PC-3 (cell line): ENCODE measurements at regions not wholly inside any gene's neighbourhood (a gene's known extent, or its start where the extent isn't known, plus 50 kb on each side); places are given as distances from the start of the nearest gene placed in this dataset.

Experiments used
- ATAC-seq: fragments of 200-7000 bp; cut with Tn5 transposase; 2 replicates; pipeline ENCODE4 v1.9.1; 2020; ENCODE audit warnings: mild to moderate bottlenecking, moderate library complexity
- BruUV-seq: library from RNA; stranded (reverse); fragments of 400-500 nt; replicated peaks from 2 replicates; lab custom pipeline; 2021; lab: Mats Ljungman, UMichigan
- CTCF ChIA-PET: fragments of 300-600 bp; sonication (Branson Sonifier 250); formaldehyde crosslinking; loops from one replicate; lab custom pipeline; 2022; ENCODE audit warnings: antibody characterized with exemption; lab: Charles Lee
- POLR2A ChIA-PET: fragments of 300-600 bp; sonication (Branson Sonifier 250); formaldehyde crosslinking; loops from one replicate; lab custom pipeline; 2022; ENCODE audit warnings: antibody characterized with exemption; ENCODE audit not compliant: unreplicated experiment; lab: Charles Lee
- DNase-seq: peaks from one replicate; pipeline ENCODE4 v3.0.0-alpha.2; 2015
- H2AFZ ChIP-seq: fragments of 300-600 bp; sonication (generic); 2 replicates; pipeline ENCODE4 v1.6.0; 2016; ENCODE audit warnings: antibody characterized with exemption, low read length
- H3F3A ChIP-seq: fragments of 300-600 bp; sonication (generic); one replicate; pipeline ENCODE4 v1.6.0; 2017; ENCODE audit warnings: antibody characterized with exemption, low read length, control low read depth, mild to moderate bottlenecking; ENCODE audit not compliant: unreplicated experiment
- H3K27ac ChIP-seq: fragments of 300-600 bp; sonication (generic); 2 replicates; pipeline ENCODE4 v1.5.1; 2016; ENCODE audit warnings: mild to moderate bottlenecking, low read length
- H3K27me3 ChIP-seq: fragments of 300-600 bp; sonication (generic); 2 replicates; pipeline ENCODE4 v1.6.1; 2016; ENCODE audit warnings: low read length, mixed read lengths
- H3K36me3 ChIP-seq: fragments of 300-600 bp; sonication (generic); 2 replicates; pipeline ENCODE4 v1.6.1; 2016; ENCODE audit warnings: low read depth, mixed run types, low read length, mixed read lengths
- H3K4me1 ChIP-seq: fragments of 300-600 bp; sonication (generic); 2 replicates; pipeline ENCODE4 v1.5.1; 2016; ENCODE audit warnings: low read length; ENCODE audit not compliant: insufficient read depth
- H3K4me2 ChIP-seq: fragments of 300-600 bp; sonication (generic); 2 replicates; pipeline ENCODE4 v1.6.0; 2016; ENCODE audit warnings: low read length
- H3K4me3 ChIP-seq: fragments of 300-600 bp; sonication (generic); 2 replicates; pipeline ENCODE4 v1.5.1; 2016; ENCODE audit warnings: mild to moderate bottlenecking, low read length, mixed read lengths
- H3K79me2 ChIP-seq: fragments of 300-600 bp; sonication (generic); 2 replicates; pipeline ENCODE4 v1.6.1; 2017; ENCODE audit warnings: low read length, mixed read lengths
- H3K9ac ChIP-seq: fragments of 300-600 bp; sonication (generic); 2 replicates; pipeline ENCODE4 v1.6.0; 2016; ENCODE audit warnings: mild to moderate bottlenecking, low read length
- H3K9me2 ChIP-seq: fragments of 300-600 bp; sonication (generic); replicated peaks from 2 replicates; pipeline ENCODE4 v1.6.1; 2016; ENCODE audit warnings: mixed run types, low read length, mixed read lengths
- H3K9me3 ChIP-seq: fragments of 300-600 bp; sonication (generic); 2 replicates; pipeline ENCODE4 v1.6.1; 2016; ENCODE audit warnings: low read length, mixed read lengths
- H4K20me1 ChIP-seq: fragments of 300-600 bp; sonication (generic); 2 replicates; pipeline ENCODE4 v1.6.1; 2016; ENCODE audit warnings: low read length, mixed read lengths
- EZH2 ChIP-seq: fragments of 300-600 bp; sonication (generic); IDR thresholded peaks from one replicate; pipeline ENCODE4 v1.6.1; 2017; ENCODE audit warnings: antibody characterized with exemption, mild to moderate bottlenecking, low read length; ENCODE audit not compliant: unreplicated experiment
- EZH2phosphoT487 ChIP-seq: fragments of 300-600 bp; sonication (generic); IDR thresholded peaks from 2 replicates; pipeline ENCODE4 v1.6.1; 2018; ENCODE audit warnings: mild to moderate bottlenecking, antibody characterized with exemption, low read length, borderline replicate concordance
- intact Hi-C: fragments of 100-400 bp; cut with micrococcal nuclease; formaldehyde crosslinking; loops from 2 replicates; pipeline ENCODE4 v1.9.0; 2023
- TF ChIP-seq, protein P1 (sequence below): fragments of 300-600 bp; sonication (generic); conservative IDR thresholded peaks from 2 replicates; pipeline ENCODE4 v1.5.1; 2017; ENCODE audit warnings: antibody characterized with exemption, low read depth, mild to moderate bottlenecking, low read length

DNA sequence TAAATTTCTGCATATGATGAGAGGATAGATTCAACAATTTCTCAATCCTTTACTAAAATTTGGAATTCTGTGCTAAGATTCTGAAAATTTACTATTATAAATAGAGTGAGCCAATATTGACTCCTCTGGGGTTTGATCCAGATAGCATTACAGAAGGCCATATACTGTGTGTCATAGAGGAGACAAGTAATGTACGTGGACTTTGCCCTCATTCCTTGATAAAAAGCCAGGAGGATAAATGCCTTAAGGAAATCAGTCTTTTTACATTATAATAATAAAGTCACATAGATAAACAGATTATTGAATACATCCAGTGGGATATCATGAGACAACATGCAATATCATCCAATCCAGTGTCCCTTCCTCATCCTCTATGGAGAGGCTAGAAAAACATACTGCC is 188.0 kb upstream of the HDX start:
- Histone ChIP-seq H3K4me3 (no peak overlapping the region), H3K27me3 (no peaks in the 10 kb centered on the region), H3K9ac (no peak overlapping the region), H2AFZ (no peak overlapping the region), H3K4me1 (no peaks in the 10 kb centered on the region), H3K27ac (no peak overlapping the region), H3K79me2 (no peaks in the 10 kb centered on the region), H3K36me3 (no peaks in the 10 kb centered on the region), H4K20me1 (no peaks in the 10 kb centered on the region), H3K9me2 (no peaks in the 10 kb centered on the region), H3F3A (no peaks in the 10 kb centered on the region), H3K9me3 (no peaks in the 10 kb centered on the region), H3K4me2 (no peak overlapping the region)
- no peak for ATAC-seq
- intact Hi-C loops, result no loop called here
- ChIA-PET CTCF (no interaction called here), POLR2A (no interaction called here)
- DNase-seq, result no peak
- BruUV-seq, result no TSS peak
- TF ChIP-seq EZH2phosphoT487, result no peak
- TF ChIP-seq, protein P1, sequence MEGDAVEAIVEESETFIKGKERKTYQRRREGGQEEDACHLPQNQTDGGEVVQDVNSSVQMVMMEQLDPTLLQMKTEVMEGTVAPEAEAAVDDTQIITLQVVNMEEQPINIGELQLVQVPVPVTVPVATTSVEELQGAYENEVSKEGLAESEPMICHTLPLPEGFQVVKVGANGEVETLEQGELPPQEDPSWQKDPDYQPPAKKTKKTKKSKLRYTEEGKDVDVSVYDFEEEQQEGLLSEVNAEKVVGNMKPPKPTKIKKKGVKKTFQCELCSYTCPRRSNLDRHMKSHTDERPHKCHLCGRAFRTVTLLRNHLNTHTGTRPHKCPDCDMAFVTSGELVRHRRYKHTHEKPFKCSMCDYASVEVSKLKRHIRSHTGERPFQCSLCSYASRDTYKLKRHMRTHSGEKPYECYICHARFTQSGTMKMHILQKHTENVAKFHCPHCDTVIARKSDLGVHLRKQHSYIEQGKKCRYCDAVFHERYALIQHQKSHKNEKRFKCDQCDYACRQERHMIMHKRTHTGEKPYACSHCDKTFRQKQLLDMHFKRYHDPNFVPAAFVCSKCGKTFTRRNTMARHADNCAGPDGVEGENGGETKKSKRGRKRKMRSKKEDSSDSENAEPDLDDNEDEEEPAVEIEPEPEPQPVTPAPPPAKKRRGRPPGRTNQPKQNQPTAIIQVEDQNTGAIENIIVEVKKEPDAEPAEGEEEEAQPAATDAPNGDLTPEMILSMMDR, result no peak

DNA sequence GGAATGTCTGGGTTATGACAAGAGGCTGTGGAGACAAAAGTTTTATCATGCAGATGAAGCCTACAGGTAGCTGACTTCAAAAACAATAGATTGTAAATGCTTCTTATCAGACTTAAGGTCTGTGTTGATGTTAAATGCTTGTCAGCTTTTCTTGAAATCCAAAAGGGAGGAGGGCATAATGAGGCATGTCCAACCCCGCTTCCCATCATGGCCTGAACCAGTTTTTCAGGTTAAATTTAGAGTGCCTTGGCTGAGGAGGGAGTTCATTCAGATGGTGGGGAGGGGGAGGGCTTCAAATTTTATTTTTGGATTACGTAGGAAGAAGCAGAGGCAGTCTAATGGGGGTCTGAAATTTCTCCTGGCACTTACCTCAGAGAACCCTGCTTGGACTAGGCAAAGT is 207.7 kb upstream of the HDX start:
- H3K9me2 ChIP-seq, result no peaks in the 10 kb centered on the region
- no peaks in the 10 kb centered on the region for H3K9me3 ChIP-seq
- H3K79me2 ChIP-seq, result no peaks in the 10 kb centered on the region
- H3K4me1 ChIP-seq, result no peaks in the 10 kb centered on the region
- no peak overlapping the region for H3K27ac ChIP-seq
- H3K27me3 ChIP-seq, result no peaks in the 10 kb centered on the region
- ATAC-seq (no peak), DNase-seq (no peak)
- POLR2A ChIA-PET, result no interaction called here
- H3K4me3 ChIP-seq, result no peak overlapping the region
- TF ChIP-seq, protein P1, result no peak
- TF ChIP-seq EZH2phosphoT487 (no peak), EZH2 (no peak)
- no peaks in the 10 kb centered on the region for H3K36me3 ChIP-seq
- no TSS peak for BruUV-seq
- H3K9ac ChIP-seq, result no peak overlapping the region
- no peak overlapping the region for H3K4me2 ChIP-seq
- H4K20me1 ChIP-seq, result no peaks in the 10 kb centered on the region
- no peaks in the 10 kb centered on the region for H3F3A ChIP-seq
- no peak overlapping the region for H2AFZ ChIP-seq
- CTCF ChIA-PET, result no interaction called here
- intact Hi-C loops, result no loop called here

DNA sequence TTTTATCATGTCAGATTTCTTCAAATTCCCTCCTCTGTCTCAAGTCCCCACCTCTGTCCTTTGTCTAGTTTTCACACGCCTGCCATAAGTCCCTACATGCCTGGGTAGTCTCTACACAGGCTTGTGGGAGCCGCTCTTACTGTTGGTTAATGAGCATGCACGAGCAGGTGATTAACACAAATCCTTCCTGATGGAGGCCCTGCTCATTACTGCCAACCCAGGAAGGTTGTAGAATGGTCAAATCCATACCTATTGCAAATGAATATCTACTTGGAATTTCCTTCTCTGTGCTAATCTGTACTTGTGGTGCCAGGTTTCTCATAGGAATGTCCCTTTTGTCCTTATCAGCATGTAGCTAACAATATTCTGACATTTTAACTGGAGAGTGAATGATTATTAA is 208.4 kb upstream of the HDX start:
- CTCF ChIA-PET, result no interaction called here
- no TSS peak for BruUV-seq
- no peak for ATAC-seq

More for the DNA sequence above, 208.4 kb upstream of the HDX start:
- TF ChIP-seq EZH2 (no peak), EZH2phosphoT487 (no peak)
- TF ChIP-seq, protein P1, result no peak
- no peaks in the 10 kb centered on the region for H3K36me3 ChIP-seq
- no peaks in the 10 kb centered on the region for H3F3A ChIP-seq
- H3K79me2 ChIP-seq, result no peaks in the 10 kb centered on the region
- POLR2A ChIA-PET, result no interaction called here
- no peaks in the 10 kb centered on the region for H3K9me3 ChIP-seq
- no peaks in the 10 kb centered on the region for H3K27me3 ChIP-seq
- no peak overlapping the region for H3K9ac ChIP-seq
- H4K20me1 ChIP-seq, result no peaks in the 10 kb centered on the region
- H3K4me1 ChIP-seq, result no peaks in the 10 kb centered on the region
- intact Hi-C loops, result no loop called here
- H3K4me3 ChIP-seq, result no peak overlapping the region
- no peak for DNase-seq
- no peak overlapping the region for H2AFZ ChIP-seq
- no peak overlapping the region for H3K27ac ChIP-seq
- H3K9me2 ChIP-seq, result no peaks in the 10 kb centered on the region
- H3K4me2 ChIP-seq, result no peak overlapping the region
